GM23248 (cell line): ENCODE measurements at regions not wholly inside any gene's neighbourhood (a gene's known extent, or its start where the extent isn't known, plus 50 kb on each side); places are given as distances from the start of the nearest gene placed in this dataset.

Source experiments
- EZH2 ChIP-seq: fragments of 200-600 bp; sonication (generic); IDR thresholded peaks from 2 replicates; pipeline ENCODE4 v1.6.1; 2018; ENCODE audit warnings: antibody characterized with exemption, mild to moderate bottlenecking; ENCODE audit not compliant: insufficient read depth, poor library complexity, severe bottlenecking
- EZH2phosphoT487 ChIP-seq: fragments of 200-600 bp; sonication (generic); IDR thresholded peaks from 2 replicates; pipeline ENCODE4 v1.6.1; 2018; ENCODE audit warnings: antibody characterized with exemption, moderate library complexity, mild to moderate bottlenecking, low read depth; ENCODE audit not compliant: insufficient read depth

DNA sequence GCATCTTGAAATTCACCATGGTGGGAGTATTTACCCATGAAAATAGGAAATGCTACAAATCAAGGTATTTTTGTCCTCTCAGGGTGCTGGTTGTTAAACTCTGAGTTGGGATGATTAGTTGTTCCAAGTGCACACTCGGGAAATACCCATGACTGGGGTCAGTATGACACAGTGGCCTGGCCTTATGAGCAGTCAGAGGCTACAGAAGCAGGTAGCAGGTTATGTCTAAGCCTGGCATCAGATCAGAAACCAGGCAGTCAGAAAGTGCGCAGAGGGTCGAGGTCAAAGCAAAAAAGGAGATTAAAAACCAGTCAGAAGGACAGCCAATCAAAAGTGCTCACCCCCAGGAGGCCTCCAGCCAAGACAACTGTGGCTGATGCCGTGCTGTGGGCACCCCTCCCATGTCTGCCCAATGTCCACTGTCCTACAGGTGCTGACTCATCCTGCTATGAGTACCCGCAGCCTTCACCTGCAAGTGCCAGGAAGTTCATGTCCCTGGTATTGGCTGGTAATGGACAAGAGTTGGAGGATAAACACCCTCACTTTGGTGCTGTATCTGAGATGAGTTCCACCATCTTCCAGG, 117.4 kb upstream of the SLC24A3 start:
- TF ChIP-seq EZH2 (no peak), EZH2phosphoT487 (no peak)
